ENCODE measurements at regions not wholly inside any gene's neighbourhood (a gene's known extent, or its start where the extent isn't known, plus 50 kb on each side); places are given as distances from the start of the nearest gene placed in this dataset.

- DNase-seq (ENCODE audit: extremely low spot score) = no peak
- CTCF ChIA-PET = no interaction called here
- POLR2A ChIA-PET = no interaction called here
- no peak for TF ChIP-seq HDGF (IDR thresholded peaks at IDR 0.05; ENCODE audit: borderline replicate concordance)
- TF ChIP-seq ZNF384 (IDR thresholded peaks at IDR 0.05) = no peak
- no peak for TF ChIP-seq BHLHE40 (IDR thresholded peaks at IDR 0.05; ENCODE audit: borderline replicate concordance)
- no peak for TF ChIP-seq SP1 (IDR thresholded peaks at IDR 0.05)
- TF ChIP-seq L3MBTL2 (conservative IDR thresholded peaks at IDR 0.05) = no peak
These were observed 136.5 kb upstream of the TWIST2 start for GRCh38 chr2:238711346-238711745.

- ChIA-PET CTCF (no interaction called here), POLR2A (no interaction called here)
- no peak for DNase-seq (ENCODE audit: extremely low spot score)
- TF ChIP-seq FOXA1 (IDR thresholded peaks at IDR 0.05) (no peak), PKNOX1 (IDR thresholded peaks at IDR 0.05) (no peak), L3MBTL2 (conservative IDR thresholded peaks at IDR 0.05) (no peak), SUZ12 (IDR thresholded peaks at IDR 0.05) (no peak), HDGF (IDR thresholded peaks at IDR 0.05; ENCODE audit: borderline replicate concordance) (no peak), ARNT (IDR thresholded peaks at IDR 0.05) (no peak), ZNF384 (IDR thresholded peaks at IDR 0.05) (no peak), LEF1 (IDR thresholded peaks at IDR 0.05; ENCODE audit: borderline replicate concordance) (no peak), FOXK2 (IDR thresholded peaks at IDR 0.05) (no peak), NFRKB (IDR thresholded peaks at IDR 0.05) (no peak), ELF4 (IDR thresholded peaks at IDR 0.05) (no peak), FOXM1 (IDR thresholded peaks at IDR 0.05; ENCODE audit: borderline replicate concordance) (no peak), CTBP1 (IDR thresholded peaks at IDR 0.05; ENCODE audit: borderline replicate concordance) (no peak), TARDBP (IDR thresholded peaks at IDR 0.05) (no peak), SP1 (IDR thresholded peaks at IDR 0.05) (no peak), BHLHE40 (IDR thresholded peaks at IDR 0.05; ENCODE audit: borderline replicate concordance) (no peak)
These were observed 135.9 kb upstream of the TWIST2 start for GRCh38 chr2:238712011-238712410.

GRCh38 chr2:238713198-238713826, 134.6 kb upstream of the TWIST2 start:
- ChIA-PET CTCF (no interaction called here), POLR2A (no interaction called here)
- no peak for DNase-seq (ENCODE audit: extremely low spot score)
- no peak for TF ChIP-seq PKNOX1 (IDR thresholded peaks at IDR 0.05)
- TF ChIP-seq NFRKB (IDR thresholded peaks at IDR 0.05) = no peak
- TF ChIP-seq CTBP1 (IDR thresholded peaks at IDR 0.05; ENCODE audit: borderline replicate concordance) = no peak
- no peak for TF ChIP-seq SUZ12 (IDR thresholded peaks at IDR 0.05)
- TF ChIP-seq ZNF384 (IDR thresholded peaks at IDR 0.05) = no peak
- TF ChIP-seq SP1 (IDR thresholded peaks at IDR 0.05) = no peak

DNA sequence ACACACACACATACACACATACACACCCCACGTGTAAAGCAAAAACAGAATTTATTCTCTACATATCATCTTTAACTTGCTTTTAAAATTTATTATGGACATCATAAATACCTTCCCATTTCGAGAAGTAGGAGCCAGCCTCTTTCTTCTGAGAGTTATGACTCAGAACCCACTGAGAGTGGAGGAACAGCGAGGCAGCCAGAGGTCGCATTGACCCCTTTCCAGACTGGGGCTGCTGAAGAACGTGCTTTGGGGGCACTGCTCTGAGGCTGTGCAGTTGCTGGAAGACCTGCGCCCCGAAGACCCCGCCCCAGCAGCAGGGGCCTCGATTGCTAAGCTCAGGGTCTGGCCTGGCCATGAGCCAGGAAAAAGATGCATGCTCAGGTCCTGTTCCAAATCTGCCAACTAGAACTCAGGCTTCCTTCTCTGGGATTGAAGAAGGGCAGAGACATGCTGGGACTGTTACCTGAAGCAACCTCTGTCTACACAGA, 133.8 kb upstream of the TWIST2 start:
- TF ChIP-seq PKNOX1 (IDR thresholded peaks at IDR 0.05) (no peak), SUZ12 (IDR thresholded peaks at IDR 0.05) (no peak), ZNF384 (IDR thresholded peaks at IDR 0.05) (no peak), BHLHE40 (IDR thresholded peaks at IDR 0.05; ENCODE audit: borderline replicate concordance) (no peak)
- DNase-seq (ENCODE audit: extremely low spot score) = no peak
- ChIA-PET POLR2A (no interaction called here), CTCF (no interaction called here)

DNA sequence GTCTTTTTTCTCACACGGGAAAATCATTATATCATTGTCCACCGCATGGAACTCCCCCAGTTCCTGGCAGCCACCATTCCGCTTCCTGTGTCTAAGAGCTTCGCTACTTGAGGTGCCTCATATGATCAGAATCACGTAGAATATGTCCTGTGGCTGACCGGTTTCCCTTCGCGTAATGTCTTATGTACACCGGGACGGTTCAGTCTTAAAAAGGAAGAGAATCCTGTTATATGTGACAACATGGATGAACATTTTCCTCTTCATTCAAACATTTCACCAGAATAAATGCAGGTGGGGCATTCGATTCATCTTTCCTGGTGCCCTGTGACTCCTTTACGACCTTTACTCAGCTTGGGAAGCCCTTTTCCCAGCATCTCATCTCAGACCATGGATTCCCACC, 131.7 kb upstream of the TWIST2 start:
- DNase-seq (ENCODE audit: extremely low spot score) = no peak
- CTCF ChIA-PET = interaction anchor here (0.7 kb wide), 1 partner anchor 108 kb away, joined by 3 read pairs; no protein-coding TSS in a partner anchor
- no peak for TF ChIP-seq SP1 (IDR thresholded peaks at IDR 0.05)
- TF ChIP-seq BHLHE40 (IDR thresholded peaks at IDR 0.05; ENCODE audit: borderline replicate concordance) = no peak
- TF ChIP-seq NFRKB (IDR thresholded peaks at IDR 0.05) = no peak
- TF ChIP-seq SUZ12 (IDR thresholded peaks at IDR 0.05) = no peak
- no peak for TF ChIP-seq FOXM1 (IDR thresholded peaks at IDR 0.05; ENCODE audit: borderline replicate concordance)
- no peak for TF ChIP-seq FOXK2 (IDR thresholded peaks at IDR 0.05)
- no peak for TF ChIP-seq L3MBTL2 (conservative IDR thresholded peaks at IDR 0.05)
- TF ChIP-seq ARNT (IDR thresholded peaks at IDR 0.05) = no peak
- no peak for TF ChIP-seq ZNF384 (IDR thresholded peaks at IDR 0.05)
- TF ChIP-seq TARDBP (IDR thresholded peaks at IDR 0.05) = no peak
- no peak for TF ChIP-seq FOXA1 (IDR thresholded peaks at IDR 0.05)
- no peak for TF ChIP-seq ELF4 (IDR thresholded peaks at IDR 0.05)
- POLR2A ChIA-PET = no interaction called here

DNA sequence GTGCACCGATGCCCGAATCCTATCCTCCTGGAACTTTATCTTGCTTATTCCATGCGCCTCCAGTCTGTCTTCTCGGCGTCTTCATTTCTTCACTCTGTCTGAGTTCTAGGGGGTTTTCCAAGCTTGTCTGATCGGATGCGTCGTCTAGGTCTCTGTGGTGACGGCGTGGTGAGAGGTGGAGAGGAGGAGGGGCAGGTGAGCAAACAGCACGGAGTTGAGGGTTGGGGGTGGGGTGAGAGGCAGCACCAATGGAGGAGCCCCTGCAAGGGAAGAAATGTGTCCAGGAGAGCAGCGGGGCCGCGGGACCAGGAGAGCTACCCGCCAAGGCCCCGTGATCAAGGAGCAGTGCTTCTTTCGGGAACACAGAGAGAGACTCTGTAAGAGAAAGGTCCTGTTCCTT, 131.3 kb upstream of the TWIST2 start:
- DNase-seq (ENCODE audit: extremely low spot score) = no peak
- ChIA-PET CTCF (no interaction called here), POLR2A (no interaction called here)
- TF ChIP-seq ZNF384 (IDR thresholded peaks at IDR 0.05) (no peak), SP1 (IDR thresholded peaks at IDR 0.05) (no peak), ELF4 (IDR thresholded peaks at IDR 0.05) (no peak), FOXA1 (IDR thresholded peaks at IDR 0.05) (no peak), LEF1 (IDR thresholded peaks at IDR 0.05; ENCODE audit: borderline replicate concordance) (no peak), BHLHE40 (IDR thresholded peaks at IDR 0.05; ENCODE audit: borderline replicate concordance) (no peak), PKNOX1 (IDR thresholded peaks at IDR 0.05) (no peak), ARNT (IDR thresholded peaks at IDR 0.05) (no peak), FOXK2 (IDR thresholded peaks at IDR 0.05) (no peak), L3MBTL2 (conservative IDR thresholded peaks at IDR 0.05) (no peak), TARDBP (IDR thresholded peaks at IDR 0.05) (no peak), SUZ12 (IDR thresholded peaks at IDR 0.05) (no peak), FOXM1 (IDR thresholded peaks at IDR 0.05; ENCODE audit: borderline replicate concordance) (no peak), HDGF (IDR thresholded peaks at IDR 0.05; ENCODE audit: borderline replicate concordance) (no peak), NFRKB (IDR thresholded peaks at IDR 0.05) (no peak)
